Left ventricle myocardium superior (tissue), 1 donor: ENCODE measurements at regions not wholly inside any gene's neighbourhood (a gene's known extent, or its start where the extent isn't known, plus 50 kb on each side); places are given as distances from the start of the nearest gene placed in this dataset.

Experiments used
- ATAC-seq: fragments of 200-7000 bp; cut with Tn5 transposase; one replicate; pipeline ENCODE4 v1.9.1; 2020; ENCODE audit warnings: mild to moderate bottlenecking, moderate library complexity
- DNase-seq: peaks from one replicate; pipeline ENCODE4 v3.0.0-alpha.2; 2020
- intact Hi-C: fragments of 100-400 bp; cut with micrococcal nuclease; formaldehyde crosslinking; loops from one replicate; pipeline ENCODE4 v1.11.0; 2022
- donor health status: DM: no; HTN: yes; CAD: no; lungs with severe emphysema.

DNA sequence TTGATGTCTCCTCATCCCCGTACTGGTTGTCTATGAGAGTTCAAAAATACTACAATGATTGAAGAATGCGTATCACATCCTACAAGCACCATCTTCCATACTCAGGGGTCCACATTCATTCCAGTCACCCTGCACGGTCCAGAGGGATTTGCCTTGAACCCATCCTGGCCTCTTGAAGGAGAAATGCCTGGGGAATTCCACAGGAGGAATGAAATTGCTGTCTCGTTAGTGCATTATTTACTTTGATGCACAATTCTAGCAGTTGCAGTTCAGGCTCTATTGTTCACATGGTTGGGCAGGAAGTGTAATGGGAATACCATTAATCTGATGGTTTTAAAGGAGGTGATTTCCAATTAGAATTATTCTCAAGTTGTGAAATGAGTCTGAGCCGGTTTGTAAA lies 369.1 kb upstream of the XYLT1 start:
- no peak for DNase-seq
- ATAC-seq = no peak
- intact Hi-C loops = no loop called here

DNA sequence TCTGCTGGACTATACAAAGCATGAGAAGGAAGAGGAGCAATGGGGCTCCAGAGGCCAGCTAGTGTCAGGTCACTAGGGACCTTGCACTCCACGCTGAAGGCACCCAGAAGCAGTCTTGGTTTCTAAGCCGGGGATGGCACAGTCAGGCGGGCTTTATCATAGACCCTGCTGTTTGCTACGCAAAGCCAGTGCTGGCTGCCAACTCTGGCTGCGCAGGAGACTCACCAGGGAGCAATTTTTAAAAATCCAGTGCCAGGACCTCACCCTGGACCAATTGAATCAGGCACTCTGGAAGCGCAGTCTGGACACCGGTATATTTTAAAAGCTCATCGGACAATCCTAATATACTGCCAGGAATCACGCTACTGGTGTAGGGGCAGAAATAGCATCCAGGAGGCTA lies 368.5 kb upstream of the XYLT1 start:
- ATAC-seq (no peak), DNase-seq (no peak)

GRCh38 chr16:17836868-17837602 lies 366.3 kb upstream of the XYLT1 start:
- intact Hi-C loops = no loop called here
- no peak for ATAC-seq
- DNase-seq = no peak

More for the DNA sequence above, 368.5 kb upstream of the XYLT1 start:
- intact Hi-C loops = no loop called here

DNA sequence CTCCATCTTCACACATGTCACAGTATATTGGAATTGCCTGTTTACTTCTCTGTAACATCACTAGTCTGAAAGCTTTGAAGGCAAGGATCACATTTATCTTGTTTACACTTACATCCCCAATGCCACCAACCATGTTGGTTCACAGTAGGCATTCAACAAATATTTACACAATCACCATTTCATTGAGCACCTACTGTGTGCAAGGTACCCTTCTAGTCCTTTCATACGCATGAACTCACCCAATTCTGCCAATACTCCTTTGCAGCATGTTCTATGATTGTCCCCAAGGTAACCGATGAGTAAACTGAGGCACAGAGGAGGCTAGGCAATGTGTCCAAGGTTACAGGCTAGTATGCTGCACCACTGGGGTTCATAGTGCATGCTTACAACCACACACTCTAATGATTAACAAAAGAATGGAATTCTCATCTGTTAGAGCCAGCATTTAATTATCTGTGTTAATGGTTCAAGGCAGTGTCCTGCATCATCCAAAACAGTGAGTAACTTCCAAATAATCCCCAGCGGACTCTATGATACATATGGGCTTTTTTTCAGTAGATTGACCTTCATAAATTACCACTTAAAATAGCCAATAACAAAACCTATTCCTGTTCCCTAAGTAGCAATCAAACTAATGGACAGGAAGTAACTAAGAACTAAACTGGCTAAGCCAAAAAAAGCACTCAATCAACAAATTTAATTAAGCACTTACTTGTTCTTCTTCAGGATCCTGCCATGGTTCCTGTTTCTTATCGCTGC lies 364.5 kb upstream of the XYLT1 start:
- ATAC-seq (no peak), DNase-seq (no peak)
- intact Hi-C loops = no loop called here

DNA sequence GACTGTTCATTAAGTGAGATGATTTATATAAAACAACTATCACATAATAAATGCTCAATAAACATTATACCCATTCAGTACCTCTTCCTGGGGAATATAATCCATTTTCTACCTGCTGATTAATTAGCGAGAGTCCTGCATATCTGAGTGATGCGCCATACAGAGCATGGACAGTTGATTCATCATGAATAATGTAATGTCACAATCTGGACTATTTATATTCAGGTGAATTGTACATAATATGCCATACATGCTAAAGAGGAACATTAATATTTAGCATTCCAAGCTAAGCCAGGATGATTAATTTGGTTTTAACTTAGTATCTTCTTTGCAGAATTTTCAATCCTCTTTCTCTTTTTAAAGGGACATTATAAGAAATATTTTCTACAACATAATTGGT lies 362.0 kb upstream of the XYLT1 start:
- no peak for DNase-seq
- no peak for ATAC-seq
- intact Hi-C loops = no loop called here

- intact Hi-C loops = no loop called here
- ATAC-seq = no peak
Observed at GRCh38 chr16:17831330-17831729, 360.6 kb upstream of the XYLT1 start.

DNA sequence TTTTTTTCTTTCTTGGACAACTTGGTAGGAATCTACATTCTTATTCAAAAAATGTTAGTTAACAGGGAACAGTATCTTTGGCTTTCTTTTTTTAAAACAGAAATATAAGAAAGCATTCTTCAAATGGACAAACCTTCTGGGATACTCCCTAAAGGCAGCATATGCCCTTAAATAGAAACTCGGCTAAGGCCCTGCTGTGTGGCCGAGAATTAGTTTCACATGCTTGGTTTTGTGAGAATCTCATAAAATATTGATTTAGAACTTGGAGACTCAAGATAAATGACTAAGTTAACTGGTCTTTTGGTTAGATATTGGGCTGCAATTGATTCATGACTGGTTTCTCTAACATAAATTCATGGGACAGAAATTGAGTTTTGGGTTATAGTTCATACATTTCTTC lies 359.9 kb upstream of the XYLT1 start:
- ATAC-seq (no peak), DNase-seq (no peak)
- intact Hi-C loops = no loop called here

More at GRCh38 chr16:17831330-17831729, 360.6 kb upstream of the XYLT1 start:
- no peak for DNase-seq

DNA sequence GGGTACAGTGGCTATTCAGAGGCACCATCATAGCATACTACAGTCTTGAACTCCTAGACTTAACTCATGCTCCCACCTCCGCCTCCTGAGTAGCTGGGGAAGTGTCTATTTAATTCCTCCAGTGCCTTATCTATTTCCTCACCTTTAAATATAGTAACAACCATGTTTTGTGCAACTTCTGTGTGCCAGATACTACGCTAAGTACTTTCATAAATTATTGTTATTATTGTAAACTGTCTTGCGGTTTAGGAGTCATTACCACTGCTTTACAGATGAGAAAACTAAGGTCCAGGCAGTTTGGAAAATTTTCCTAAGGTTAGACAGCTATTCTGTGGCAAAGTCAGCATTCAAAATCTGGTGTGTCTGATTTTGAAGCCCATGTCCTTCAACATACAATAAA lies 359.1 kb upstream of the XYLT1 start:
- no peak for ATAC-seq
- no peak for DNase-seq
- intact Hi-C loops = no loop called here

- intact Hi-C loops = no loop called here
- no peak for ATAC-seq
- no peak for DNase-seq
Observed at GRCh38 chr16:17828012-17828411, 357.3 kb upstream of the XYLT1 start.

- no peak for DNase-seq
- intact Hi-C loops = no loop called here
- ATAC-seq = no peak
Observed at GRCh38 chr16:17827313-17827712, 356.6 kb upstream of the XYLT1 start.

- no peak for ATAC-seq
- intact Hi-C loops = no loop called here
- DNase-seq = no peak
Observed at GRCh38 chr16:17817943-17818342, 347.2 kb upstream of the XYLT1 start.

DNA sequence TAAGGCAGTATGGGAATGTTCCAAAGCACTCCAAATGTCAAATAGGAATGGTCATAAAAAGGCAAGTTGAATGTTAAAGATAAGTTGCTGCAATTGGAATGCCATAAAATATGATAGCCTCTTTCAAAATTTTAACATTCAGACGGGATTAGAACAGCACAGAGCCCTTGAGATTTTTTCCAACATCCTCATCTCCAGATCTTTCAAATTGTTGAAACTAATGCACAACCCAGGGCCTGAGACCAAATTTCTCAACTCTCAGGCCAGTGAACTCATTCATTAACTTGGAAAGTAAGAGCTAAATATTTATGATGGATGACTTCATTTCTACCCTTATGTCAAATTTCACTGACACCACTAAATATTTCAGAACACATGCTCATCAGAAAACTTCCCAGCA lies 346.5 kb upstream of the XYLT1 start:
- ATAC-seq = no peak
- intact Hi-C loops = no loop called here
- no peak for DNase-seq

DNA sequence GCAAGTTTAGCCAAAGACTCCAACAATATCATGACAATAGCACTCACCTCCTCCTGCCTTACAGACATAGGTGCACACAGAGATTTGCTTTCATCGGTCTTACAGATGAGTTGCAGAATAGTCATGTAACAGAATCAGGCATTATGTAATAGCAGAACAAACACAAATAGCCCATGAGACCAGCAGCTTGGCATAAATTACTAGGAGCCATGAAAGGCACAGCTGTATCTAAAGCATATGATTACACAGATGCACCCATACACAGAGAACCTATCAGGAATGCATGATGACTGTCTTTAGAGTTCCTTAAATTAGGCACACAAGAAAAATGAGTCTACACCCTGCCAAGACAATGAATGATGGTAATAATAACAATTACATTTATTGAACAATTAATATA lies 342.0 kb upstream of the XYLT1 start:
- intact Hi-C loops = no loop called here
- ATAC-seq (no peak), DNase-seq (no peak)

DNA sequence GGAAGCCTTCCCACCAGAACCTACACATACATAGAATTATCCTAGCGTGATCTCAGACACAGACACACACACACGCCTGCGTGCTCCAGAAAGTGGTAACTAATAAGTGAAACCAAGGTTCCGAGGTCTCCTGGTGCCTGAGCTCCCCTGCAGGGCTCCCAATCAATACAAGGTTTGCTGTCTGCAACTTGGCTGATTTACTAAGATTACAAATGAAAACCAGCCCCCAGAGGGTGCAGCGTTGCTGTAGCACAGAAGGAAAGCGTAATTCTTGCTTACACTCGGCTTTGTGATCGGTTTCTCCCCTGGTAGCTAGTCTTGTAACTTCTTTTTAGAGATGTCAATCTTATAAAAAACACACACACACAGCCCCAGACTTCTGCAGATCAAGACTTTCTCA lies 334.1 kb upstream of the XYLT1 start:
- DNase-seq (no peak), ATAC-seq (no peak)
- intact Hi-C loops = no loop called here

GRCh38 chr16:17803625-17804410 lies 333.1 kb upstream of the XYLT1 start:
- intact Hi-C loops = no loop called here
- no peak for DNase-seq
- ATAC-seq = no peak

GRCh38 chr16:17802571-17802970 lies 331.8 kb upstream of the XYLT1 start:
- intact Hi-C loops = no loop called here
- no peak for DNase-seq
- ATAC-seq = no peak

DNA sequence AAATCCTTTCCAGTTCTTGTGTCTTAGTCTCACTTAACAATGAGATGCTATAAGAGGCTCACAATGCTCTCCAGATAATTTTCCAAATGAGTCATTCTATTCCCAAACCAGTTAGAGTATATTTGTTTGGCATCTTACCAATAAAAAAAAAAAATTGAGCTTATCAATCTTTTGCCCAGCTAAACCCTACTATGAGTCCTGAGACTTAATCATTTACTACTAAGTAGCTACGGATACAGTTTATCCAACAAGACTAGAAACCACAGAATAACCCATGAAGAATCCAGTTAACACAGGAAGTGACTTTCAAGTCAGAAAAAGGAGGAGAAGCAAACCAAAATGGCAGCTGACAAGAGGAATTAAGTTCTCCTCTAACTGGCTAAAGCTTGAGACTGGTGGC lies 330.3 kb upstream of the XYLT1 start:
- intact Hi-C loops = no loop called here
- no peak for DNase-seq
- no peak for ATAC-seq

DNA sequence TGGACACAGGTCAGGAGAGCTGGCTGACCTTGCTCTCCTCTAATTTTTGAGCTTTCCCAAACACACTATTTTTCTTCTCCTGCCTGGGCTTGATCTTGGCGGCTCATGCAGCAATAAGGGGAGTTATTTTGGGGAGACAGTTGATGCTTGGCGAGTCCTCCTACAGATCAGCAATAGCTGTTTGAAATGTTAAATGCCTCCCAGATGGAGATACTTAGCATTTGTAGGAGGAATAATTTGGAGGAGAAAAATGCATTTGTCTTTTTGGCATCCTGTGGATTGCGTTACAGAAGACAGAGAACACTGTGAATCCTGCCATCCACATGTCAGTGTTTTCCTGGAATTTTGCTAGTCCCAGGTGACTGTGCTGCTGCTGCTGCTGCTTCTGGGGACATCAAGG lies 328.0 kb upstream of the XYLT1 start:
- DNase-seq (no peak), ATAC-seq (no peak)
- intact Hi-C loops = no loop called here

DNA sequence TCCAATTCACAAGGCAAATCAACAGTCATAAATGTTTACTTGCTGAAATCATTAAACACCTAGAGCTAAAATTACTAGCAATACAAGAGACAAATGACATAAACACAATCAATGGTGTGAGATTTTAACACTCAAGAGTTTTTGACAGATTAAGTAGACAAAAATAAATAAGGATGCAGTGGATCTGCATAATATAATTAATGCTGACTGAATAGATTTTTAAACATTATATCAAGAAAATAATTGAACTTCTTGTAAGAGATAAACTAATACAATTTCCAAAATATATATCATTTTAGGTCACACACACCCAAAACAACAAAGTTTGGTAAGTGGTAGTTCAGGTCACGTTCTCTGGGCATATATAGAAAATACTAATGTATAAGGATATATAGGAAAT lies 322.6 kb upstream of the XYLT1 start:
- intact Hi-C loops = no loop called here
- ATAC-seq = no peak
- DNase-seq = no peak

- ATAC-seq (no peak), DNase-seq (no peak)
- intact Hi-C loops = no loop called here
Observed at GRCh38 chr16:17784073-17784472, 313.3 kb upstream of the XYLT1 start.
